ENCODE measurements at regions not wholly inside any gene's neighbourhood (a gene's known extent, or its start where the extent isn't known, plus 50 kb on each side); places are given as distances from the start of the nearest gene placed in this dataset.

GRCh38 chr9:115998666-115999065 lies 154.9 kb upstream of the PAPPA start:
- Histone ChIP-seq H3K9me3 (ENCODE audit: control insufficient read depth, low read length) (no peaks in the 10 kb centered on the region), H3K27ac (ENCODE audit: low read depth, low read length, severe bottlenecking) (no peak overlapping the region), H3K36me3 (ENCODE audit: control insufficient read depth, insufficient read depth, low read length) (no peaks in the 10 kb centered on the region), H3K4me1 (ENCODE audit: control insufficient read depth, insufficient read depth, low read length, poor library complexity, severe bottlenecking) (no peaks in the 10 kb centered on the region), H3K4me3 (ENCODE audit: extremely low read depth, insufficient read depth, low read length, poor library complexity, severe bottlenecking) (no peak overlapping the region)

- WGBS, 2 experiments (ENCODE audit: insufficient coverage in 2 of 2) = 80 to 100% methylated on average over 1 of the region's 2 CpGs
These were observed 154.1 kb upstream of the PAPPA start for GRCh38 chr9:115999498-115999897.

GRCh38 chr9:116000748-116001329 lies 152.8 kb upstream of the PAPPA start:
- Histone ChIP-seq H3K36me3 (ENCODE audit: control insufficient read depth, insufficient read depth, low read length) (no peaks in the 10 kb centered on the region), H3K4me1 (ENCODE audit: control insufficient read depth, insufficient read depth, low read length, poor library complexity, severe bottlenecking) (no peaks in the 10 kb centered on the region), H3K4me3 (ENCODE audit: extremely low read depth, insufficient read depth, low read length, poor library complexity, severe bottlenecking) (no peak overlapping the region), H3K27ac (ENCODE audit: low read depth, low read length, severe bottlenecking) (no peak overlapping the region), H3K9me3 (ENCODE audit: control insufficient read depth, low read length) (no peaks in the 10 kb centered on the region)
- 100% methylated on average over 2 of the region's 4 CpGs; no CpG with 5 or more reads in 1 of the 2 experiments for WGBS, 2 experiments (ENCODE audit: insufficient coverage in 2 of 2)

More at GRCh38 chr9:115999498-115999897, 154.1 kb upstream of the PAPPA start:
- Histone ChIP-seq H3K27ac (ENCODE audit: low read depth, low read length, severe bottlenecking) (no peak overlapping the region), H3K9me3 (ENCODE audit: control insufficient read depth, low read length) (no peaks in the 10 kb centered on the region), H3K4me1 (ENCODE audit: control insufficient read depth, insufficient read depth, low read length, poor library complexity, severe bottlenecking) (no peaks in the 10 kb centered on the region), H3K36me3 (ENCODE audit: control insufficient read depth, insufficient read depth, low read length) (no peaks in the 10 kb centered on the region), H3K4me3 (ENCODE audit: extremely low read depth, insufficient read depth, low read length, poor library complexity, severe bottlenecking) (no peak overlapping the region)

- WGBS, 2 experiments (ENCODE audit: insufficient coverage in 2 of 2) = 100% methylated on average over 2 of the region's 5 CpGs; no CpG with 5 or more reads in 1 of the 2 experiments
- H3K27ac ChIP-seq (ENCODE audit: low read depth, low read length, severe bottlenecking) = no peak overlapping the region
- H3K4me1 ChIP-seq (ENCODE audit: control insufficient read depth, insufficient read depth, low read length, poor library complexity, severe bottlenecking) = no peaks in the 10 kb centered on the region
- no peak overlapping the region for H3K4me3 ChIP-seq (ENCODE audit: extremely low read depth, insufficient read depth, low read length, poor library complexity, severe bottlenecking)
- H3K9me3 ChIP-seq (ENCODE audit: control insufficient read depth, low read length) = no peaks in the 10 kb centered on the region
- H3K36me3 ChIP-seq (ENCODE audit: control insufficient read depth, insufficient read depth, low read length) = no peaks in the 10 kb centered on the region
These were observed 151.4 kb upstream of the PAPPA start for GRCh38 chr9:116002181-116002580.

- Histone ChIP-seq H3K4me1 (ENCODE audit: control insufficient read depth, insufficient read depth, low read length, poor library complexity, severe bottlenecking) (no peaks in the 10 kb centered on the region), H3K9me3 (ENCODE audit: control insufficient read depth, low read length) (no peaks in the 10 kb centered on the region), H3K27ac (ENCODE audit: low read depth, low read length, severe bottlenecking) (no peak overlapping the region), H3K36me3 (ENCODE audit: control insufficient read depth, insufficient read depth, low read length) (no peaks in the 10 kb centered on the region), H3K4me3 (ENCODE audit: extremely low read depth, insufficient read depth, low read length, poor library complexity, severe bottlenecking) (no peak overlapping the region)
- WGBS, 2 experiments (ENCODE audit: insufficient coverage in 2 of 2) = 96 to 100% methylated on average over 3 of the region's 3 CpGs
These were observed 151.0 kb upstream of the PAPPA start for GRCh38 chr9:116002624-116003023.

GRCh38 chr9:116003397-116003796 lies 150.2 kb upstream of the PAPPA start:
- no peak overlapping the region for H3K27ac ChIP-seq (ENCODE audit: low read depth, low read length, severe bottlenecking)
- no peaks in the 10 kb centered on the region for H3K9me3 ChIP-seq (ENCODE audit: control insufficient read depth, low read length)
- H3K36me3 ChIP-seq (ENCODE audit: control insufficient read depth, insufficient read depth, low read length) = no peaks in the 10 kb centered on the region
- WGBS, 2 experiments (ENCODE audit: insufficient coverage in 2 of 2) = 100% methylated on average over 1 of the region's 1 CpG; no CpG with 5 or more reads in 1 of the 2 experiments
- H3K4me3 ChIP-seq (ENCODE audit: extremely low read depth, insufficient read depth, low read length, poor library complexity, severe bottlenecking) = no peak overlapping the region
- H3K4me1 ChIP-seq (ENCODE audit: control insufficient read depth, insufficient read depth, low read length, poor library complexity, severe bottlenecking) = no peaks in the 10 kb centered on the region

- no peaks in the 10 kb centered on the region for H3K4me1 ChIP-seq (ENCODE audit: control insufficient read depth, insufficient read depth, low read length, poor library complexity, severe bottlenecking)
- H3K27ac ChIP-seq (ENCODE audit: low read depth, low read length, severe bottlenecking) = no peak overlapping the region
- H3K4me3 ChIP-seq (ENCODE audit: extremely low read depth, insufficient read depth, low read length, poor library complexity, severe bottlenecking) = no peak overlapping the region
- H3K36me3 ChIP-seq (ENCODE audit: control insufficient read depth, insufficient read depth, low read length) = no peaks in the 10 kb centered on the region
- 57 to 100% methylated on average over 1 of the region's 2 CpGs for WGBS, 2 experiments (ENCODE audit: insufficient coverage in 2 of 2)
- no peaks in the 10 kb centered on the region for H3K9me3 ChIP-seq (ENCODE audit: control insufficient read depth, low read length)
These were observed 148.4 kb upstream of the PAPPA start for GRCh38 chr9:116005205-116005604.

GRCh38 chr9:116007824-116008223 lies 145.8 kb upstream of the PAPPA start:
- 90 to 100% methylated on average over 1 to 2 of the region's 2 CpGs for WGBS, 2 experiments (ENCODE audit: insufficient coverage in 2 of 2)
- Histone ChIP-seq H3K27ac (ENCODE audit: low read depth, low read length, severe bottlenecking) (no peak overlapping the region), H3K36me3 (ENCODE audit: control insufficient read depth, insufficient read depth, low read length) (no peaks in the 10 kb centered on the region), H3K4me1 (ENCODE audit: control insufficient read depth, insufficient read depth, low read length, poor library complexity, severe bottlenecking) (no peaks in the 10 kb centered on the region), H3K9me3 (ENCODE audit: control insufficient read depth, low read length) (no peaks in the 10 kb centered on the region), H3K4me3 (ENCODE audit: extremely low read depth, insufficient read depth, low read length, poor library complexity, severe bottlenecking) (no peak overlapping the region)

GRCh38 chr9:116008278-116008677 lies 145.3 kb upstream of the PAPPA start:
- Histone ChIP-seq H3K9me3 (ENCODE audit: control insufficient read depth, low read length) (no peaks in the 10 kb centered on the region), H3K4me1 (ENCODE audit: control insufficient read depth, insufficient read depth, low read length, poor library complexity, severe bottlenecking) (no peaks in the 10 kb centered on the region), H3K4me3 (ENCODE audit: extremely low read depth, insufficient read depth, low read length, poor library complexity, severe bottlenecking) (no peak overlapping the region), H3K27ac (ENCODE audit: low read depth, low read length, severe bottlenecking) (no peak overlapping the region), H3K36me3 (ENCODE audit: control insufficient read depth, insufficient read depth, low read length) (no peaks in the 10 kb centered on the region)
- WGBS, 2 experiments (ENCODE audit: insufficient coverage in 2 of 2) = 93 to 100% methylated on average over 2 of the region's 5 CpGs

GRCh38 chr9:116009420-116009819 lies 144.2 kb upstream of the PAPPA start:
- Histone ChIP-seq H3K4me3 (ENCODE audit: extremely low read depth, insufficient read depth, low read length, poor library complexity, severe bottlenecking) (no peak overlapping the region), H3K36me3 (ENCODE audit: control insufficient read depth, insufficient read depth, low read length) (no peaks in the 10 kb centered on the region), H3K9me3 (ENCODE audit: control insufficient read depth, low read length) (no peaks in the 10 kb centered on the region), H3K4me1 (ENCODE audit: control insufficient read depth, insufficient read depth, low read length, poor library complexity, severe bottlenecking) (no peaks in the 10 kb centered on the region), H3K27ac (ENCODE audit: low read depth, low read length, severe bottlenecking) (no peak overlapping the region)
- no CpG with 5 or more reads among the region's 2 CpGs for WGBS, 2 experiments (ENCODE audit: insufficient coverage in 2 of 2)

GRCh38 chr9:116015855-116016254 lies 137.7 kb upstream of the PAPPA start:
- Histone ChIP-seq H3K4me1 (ENCODE audit: control insufficient read depth, insufficient read depth, low read length, poor library complexity, severe bottlenecking) (no peaks in the 10 kb centered on the region), H3K36me3 (ENCODE audit: control insufficient read depth, insufficient read depth, low read length) (no peaks in the 10 kb centered on the region), H3K9me3 (ENCODE audit: control insufficient read depth, low read length) (no peaks in the 10 kb centered on the region), H3K27ac (ENCODE audit: low read depth, low read length, severe bottlenecking) (no peak overlapping the region), H3K4me3 (ENCODE audit: extremely low read depth, insufficient read depth, low read length, poor library complexity, severe bottlenecking) (no peak overlapping the region)

Data from mesodermal cell (in vitro differentiated cells).